GM13977 (cell line): ENCODE measurements at regions not wholly inside any gene's neighbourhood (a gene's known extent, or its start where the extent isn't known, plus 50 kb on each side); places are given as distances from the start of the nearest gene placed in this dataset.
"Not testable (repeated sequence)": the region's sequence is repeated elsewhere in the genome, so short reads cannot be mapped to it uniquely, and the experiment has no call there.

Experiments
- DNase-seq: peaks from one replicate; pipeline ENCODE4 v3.0.0; 2012; ENCODE audit warnings: low spot score
- CTCF ChIP-seq: IDR thresholded peaks from 2 replicates; pipeline ENCODE4 v1.5.1; 2012; ENCODE audit warnings: mild to moderate bottlenecking, control low read depth; ENCODE audit not compliant: insufficient read depth; ENCODE audit errors: extremely low read depth, missing control alignments
- in situ Hi-C: fragments of 300-500 bp; cut with MboI; formaldehyde crosslinking; loops from one replicate; pipeline ENCODE4 v1.12.0; 2022; ENCODE audit warnings: low sequenced_read_pairs, low pct_unique_long_range_greater_than_20kb, mixed read lengths, inconsistent platforms; ENCODE audit not compliant: unreplicated experiment

GRCh38 chr6:79373880-79374279 is 139.4 kb upstream of the HMGN3 start:
- in situ Hi-C loops = no loop called here
- no peak for DNase-seq
- no peak for TF ChIP-seq CTCF

- in situ Hi-C loops = no loop called here
- TF ChIP-seq CTCF = no peak
- no peak for DNase-seq
Measured at GRCh38 chr6:79373246-79373645, 138.8 kb upstream of the HMGN3 start.

- in situ Hi-C loops = no loop called here
- TF ChIP-seq CTCF = no peak
- no peak for DNase-seq
Measured at GRCh38 chr6:79372757-79373156, 138.3 kb upstream of the HMGN3 start.

GRCh38 chr6:79369026-79369425 is 134.5 kb upstream of the HMGN3 start:
- DNase-seq = no peak
- no peak for TF ChIP-seq CTCF
- in situ Hi-C loops = no loop called here

- DNase-seq, in situ Hi-C loops: not testable (repeated sequence)
Measured at GRCh38 chr6:79363441-79363840, 129.0 kb upstream of the HMGN3 start.

GRCh38 chr6:79361074-79361473 is 126.6 kb upstream of the HMGN3 start:
- in situ Hi-C loops, DNase-seq: not testable (repeated sequence)

- no peak for DNase-seq
- in situ Hi-C loops = no loop called here
- TF ChIP-seq CTCF = no peak
Measured at GRCh38 chr6:79353226-79353625, 118.7 kb upstream of the HMGN3 start.

- in situ Hi-C loops = no loop called here
- TF ChIP-seq CTCF = no peak
- no peak for DNase-seq
Measured at GRCh38 chr6:79338493-79338892, 104.0 kb upstream of the HMGN3 start.
